Epithelial cell of prostate (primary cell): ENCODE measurements at regions not wholly inside any gene's neighbourhood (a gene's known extent, or its start where the extent isn't known, plus 50 kb on each side); places are given as distances from the start of the nearest gene placed in this dataset.

Experiments used
- DNase-seq: peaks from one replicate; pipeline ENCODE4 v3.0.0-alpha.2; 2011; ENCODE audit warnings: low read depth, low spot score
- H3K27ac ChIP-seq: fragments of 450-650 bp; 2 replicates; pipeline ENCODE4 v1.5.1; 2017; ENCODE audit warnings: mild to moderate bottlenecking

DNA sequence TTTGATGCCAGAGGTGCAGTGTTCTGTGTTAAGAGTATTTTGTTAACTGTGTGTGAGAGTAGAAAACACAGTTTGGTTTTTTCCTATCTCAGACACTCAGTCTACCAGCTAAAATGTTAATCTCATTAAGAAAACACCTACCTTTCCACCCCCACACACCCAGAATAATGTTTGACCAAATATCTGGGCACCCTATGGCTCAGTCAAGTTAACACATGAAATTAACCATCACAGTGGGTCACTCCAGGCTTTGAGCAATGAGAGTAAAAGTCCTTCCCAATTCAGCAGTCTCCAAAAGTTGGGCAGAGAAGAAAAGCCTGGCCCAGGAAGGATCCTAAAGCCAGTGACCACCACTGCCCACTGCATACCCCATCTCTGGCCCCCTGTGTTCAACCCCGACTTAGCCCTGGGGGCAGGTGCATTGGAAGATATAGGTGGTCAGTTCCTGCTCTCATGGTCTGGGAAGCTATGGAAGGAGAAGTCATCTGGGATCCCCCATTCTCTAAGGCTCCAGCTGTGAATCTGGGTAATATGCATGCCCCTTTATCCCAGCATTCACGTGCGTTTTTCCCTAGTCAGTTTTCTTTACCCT lies 50.2 kb upstream of the CSF3R start:
- no peak overlapping the region for H3K27ac ChIP-seq
- DNase-seq: no peak
